ENCODE measurements at regions not wholly inside any gene's neighbourhood (a gene's known extent, or its start where the extent isn't known, plus 50 kb on each side); places are given as distances from the start of the nearest gene placed in this dataset.

- Mint-ChIP-seq H3K4me3 (no peak overlapping the region), H3K9me3 (peaks cover 48% of the 10 kb centered on the region), H3K27me3 (no peaks in the 10 kb centered on the region), H3K4me1 (no peaks in the 10 kb centered on the region), H3K36me3 (no peaks in the 10 kb centered on the region), H3K27ac (no peak overlapping the region)
- DNase-seq: no peak
- CTCF ChIA-PET: no interaction called here
Measured at GRCh38 chr9:10961883-10962282, 349.1 kb upstream of the PTPRD start.

- no peaks in the 10 kb centered on the region for H3K4me1 Mint-ChIP-seq
- H3K36me3 Mint-ChIP-seq: no peaks in the 10 kb centered on the region
- no peak for DNase-seq
- no peaks in the 10 kb centered on the region for H3K27me3 Mint-ChIP-seq
- H3K27ac Mint-ChIP-seq: no peak overlapping the region
- peaks cover 17% of the 10 kb centered on the region for H3K9me3 Mint-ChIP-seq
- no peak overlapping the region for H3K4me3 Mint-ChIP-seq
- CTCF ChIA-PET: no interaction called here
Measured at GRCh38 chr9:10983251-10983650, 370.4 kb upstream of the PTPRD start.

- no peak overlapping the region for H3K4me3 Mint-ChIP-seq
- no peaks in the 10 kb centered on the region for H3K36me3 Mint-ChIP-seq
- CTCF ChIA-PET: no interaction called here
- no peak overlapping the region for H3K27ac Mint-ChIP-seq
- DNase-seq: no peak
- H3K9me3 Mint-ChIP-seq: peaks cover 7% of the 10 kb centered on the region
- H3K4me1 Mint-ChIP-seq: no peaks in the 10 kb centered on the region
- no peaks in the 10 kb centered on the region for H3K27me3 Mint-ChIP-seq
Measured at GRCh38 chr9:10999646-11000045, 386.8 kb upstream of the PTPRD start.

GRCh38 chr9:11001546-11001945 is 388.7 kb upstream of the PTPRD start:
- Mint-ChIP-seq H3K27me3 (no peaks in the 10 kb centered on the region), H3K4me3 (no peak overlapping the region), H3K27ac (no peak overlapping the region)

GRCh38 chr9:11002705-11003104 is 389.9 kb upstream of the PTPRD start:
- DNase-seq: no peak
- no peaks in the 10 kb centered on the region for H3K36me3 Mint-ChIP-seq
- peaks cover under 1% of the 10 kb centered on the region for H3K9me3 Mint-ChIP-seq
- CTCF ChIA-PET: no interaction called here
- no peaks in the 10 kb centered on the region for H3K27me3 Mint-ChIP-seq
- no peak overlapping the region for H3K27ac Mint-ChIP-seq
- no peak overlapping the region for H3K4me3 Mint-ChIP-seq
- no peaks in the 10 kb centered on the region for H3K4me1 Mint-ChIP-seq

More at GRCh38 chr9:11001546-11001945, 388.7 kb upstream of the PTPRD start:
- Mint-ChIP-seq H3K36me3 (no peaks in the 10 kb centered on the region), H3K4me1 (no peaks in the 10 kb centered on the region), H3K9me3 (peaks cover 2% of the 10 kb centered on the region)
- CTCF ChIA-PET: no interaction called here
- no peak for DNase-seq

GRCh38 chr9:11003836-11004235 is 391.0 kb upstream of the PTPRD start:
- peaks cover 2% of the 10 kb centered on the region for H3K9me3 Mint-ChIP-seq
- no peak for DNase-seq
- no peaks in the 10 kb centered on the region for H3K36me3 Mint-ChIP-seq
- no peak overlapping the region for H3K27ac Mint-ChIP-seq
- CTCF ChIA-PET: no interaction called here
- H3K27me3 Mint-ChIP-seq: no peaks in the 10 kb centered on the region
- no peak overlapping the region for H3K4me3 Mint-ChIP-seq
- H3K4me1 Mint-ChIP-seq: no peaks in the 10 kb centered on the region

GRCh38 chr9:11011696-11012095 is 398.9 kb upstream of the PTPRD start:
- no peak overlapping the region for H3K27ac Mint-ChIP-seq
- H3K4me1 Mint-ChIP-seq: no peaks in the 10 kb centered on the region
- peaks cover 22% of the 10 kb centered on the region for H3K9me3 Mint-ChIP-seq
- H3K36me3 Mint-ChIP-seq: no peaks in the 10 kb centered on the region
- no peak for DNase-seq
- CTCF ChIA-PET: no interaction called here
- no peaks in the 10 kb centered on the region for H3K27me3 Mint-ChIP-seq
- H3K4me3 Mint-ChIP-seq: no peak overlapping the region

- Mint-ChIP-seq H3K9me3 (peaks cover 14% of the 10 kb centered on the region), H3K4me3 (no peak overlapping the region), H3K27ac (no peak overlapping the region), H3K27me3 (no peaks in the 10 kb centered on the region), H3K4me1 (no peaks in the 10 kb centered on the region), H3K36me3 (no peaks in the 10 kb centered on the region)
- no peak for DNase-seq
- CTCF ChIA-PET: no interaction called here
Measured at GRCh38 chr9:11016081-11016480, 403.3 kb upstream of the PTPRD start.

GRCh38 chr9:11023201-11023600 is 410.4 kb upstream of the PTPRD start:
- H3K27ac Mint-ChIP-seq: no peak overlapping the region
- CTCF ChIA-PET: no interaction called here
- no peak for DNase-seq
- peaks cover 12% of the 10 kb centered on the region for H3K9me3 Mint-ChIP-seq
- no peak overlapping the region for H3K4me3 Mint-ChIP-seq
- no peaks in the 10 kb centered on the region for H3K4me1 Mint-ChIP-seq
- no peaks in the 10 kb centered on the region for H3K36me3 Mint-ChIP-seq
- no peaks in the 10 kb centered on the region for H3K27me3 Mint-ChIP-seq

- H3K9me3 Mint-ChIP-seq: peaks cover 13% of the 10 kb centered on the region
- no peak for DNase-seq
- no peaks in the 10 kb centered on the region for H3K36me3 Mint-ChIP-seq
- H3K27me3 Mint-ChIP-seq: no peaks in the 10 kb centered on the region
- no peak overlapping the region for H3K4me3 Mint-ChIP-seq
- CTCF ChIA-PET: no interaction called here
- no peak overlapping the region for H3K27ac Mint-ChIP-seq
- no peaks in the 10 kb centered on the region for H3K4me1 Mint-ChIP-seq
Measured at GRCh38 chr9:11025775-11026174, 413.0 kb upstream of the PTPRD start.

- Mint-ChIP-seq H3K4me1 (no peaks in the 10 kb centered on the region), H3K27me3 (no peaks in the 10 kb centered on the region), H3K36me3 (no peaks in the 10 kb centered on the region), H3K9me3 (peaks cover 20% of the 10 kb centered on the region), H3K27ac (no peak overlapping the region), H3K4me3 (no peak overlapping the region)
- CTCF ChIA-PET: no interaction called here
- no peak for DNase-seq
Measured at GRCh38 chr9:11038366-11038765, 425.6 kb upstream of the PTPRD start.

GRCh38 chr9:11039006-11039405 is 426.2 kb upstream of the PTPRD start:
- Mint-ChIP-seq H3K4me3 (no peak overlapping the region), H3K27ac (no peak overlapping the region), H3K27me3 (no peaks in the 10 kb centered on the region), H3K36me3 (no peaks in the 10 kb centered on the region), H3K9me3 (peaks cover 20% of the 10 kb centered on the region), H3K4me1 (no peaks in the 10 kb centered on the region)
- DNase-seq: no peak
- CTCF ChIA-PET: no interaction called here

GRCh38 chr9:11045589-11045988 is 432.8 kb upstream of the PTPRD start:
- peaks cover 18% of the 10 kb centered on the region for H3K9me3 Mint-ChIP-seq

GRCh38 chr9:11063263-11063662 is 450.5 kb upstream of the PTPRD start:
- peaks cover 5% of the 10 kb centered on the region for H3K9me3 Mint-ChIP-seq
- no peaks in the 10 kb centered on the region for H3K36me3 Mint-ChIP-seq
- no peaks in the 10 kb centered on the region for H3K4me1 Mint-ChIP-seq
- H3K4me3 Mint-ChIP-seq: no peak overlapping the region
- DNase-seq: no peak
- CTCF ChIA-PET: no interaction called here
- no peak overlapping the region for H3K27ac Mint-ChIP-seq
- no peaks in the 10 kb centered on the region for H3K27me3 Mint-ChIP-seq

More at GRCh38 chr9:11045589-11045988, 432.8 kb upstream of the PTPRD start:
- Mint-ChIP-seq H3K4me1 (no peaks in the 10 kb centered on the region), H3K36me3 (no peaks in the 10 kb centered on the region), H3K27ac (no peak overlapping the region), H3K27me3 (no peaks in the 10 kb centered on the region), H3K4me3 (no peak overlapping the region)
- DNase-seq: no peak
- CTCF ChIA-PET: no interaction called here

GRCh38 chr9:11064909-11065308 is 452.1 kb upstream of the PTPRD start:
- H3K36me3 Mint-ChIP-seq: no peaks in the 10 kb centered on the region
- H3K27ac Mint-ChIP-seq: no peak overlapping the region
- DNase-seq: no peak
- H3K4me3 Mint-ChIP-seq: no peak overlapping the region
- H3K9me3 Mint-ChIP-seq: peaks cover 6% of the 10 kb centered on the region
- no peaks in the 10 kb centered on the region for H3K4me1 Mint-ChIP-seq
- no peaks in the 10 kb centered on the region for H3K27me3 Mint-ChIP-seq
- CTCF ChIA-PET: no interaction called here

GRCh38 chr9:11072176-11072575 is 459.4 kb upstream of the PTPRD start:
- no peaks in the 10 kb centered on the region for H3K36me3 Mint-ChIP-seq
- no peak overlapping the region for H3K4me3 Mint-ChIP-seq
- H3K27me3 Mint-ChIP-seq: no peaks in the 10 kb centered on the region
- no peak for DNase-seq
- peaks cover 18% of the 10 kb centered on the region for H3K9me3 Mint-ChIP-seq
- CTCF ChIA-PET: no interaction called here
- H3K27ac Mint-ChIP-seq: no peak overlapping the region
- no peaks in the 10 kb centered on the region for H3K4me1 Mint-ChIP-seq

All from activated naive CD4-positive, alpha-beta T cell treated with anti-CD3 and anti-CD28 coated beads, Interleukin-2, amount 10 ng/mL, durations not matched to agents 7 days and 5 days (primary cell).